LNCaP clone FGC (cell line): ENCODE measurements at regions not wholly inside any gene's neighbourhood (a gene's known extent, or its start where the extent isn't known, plus 50 kb on each side); places are given as distances from the start of the nearest gene placed in this dataset.
A peak's percentile ranks its signal among the peaks of the same experiment; 100 is the strongest.

Experiments used
- DNase-seq: peaks from one replicate; pipeline ENCODE4 v3.0.0-alpha.2; 2011; ENCODE audit warnings: low read depth
- H3K4me3 ChIP-seq: 2 replicates; pipeline ENCODE4 v1.5.1; 2011; ENCODE audit warnings: mild to moderate bottlenecking, low read depth, low read length, control low read depth
- CTCF ChIP-seq: IDR thresholded peaks from 2 replicates; pipeline ENCODE4 v1.5.1; 2012; ENCODE audit warnings: mild to moderate bottlenecking; ENCODE audit not compliant: control insufficient read depth, insufficient read depth; ENCODE audit errors: extremely low read depth

DNA sequence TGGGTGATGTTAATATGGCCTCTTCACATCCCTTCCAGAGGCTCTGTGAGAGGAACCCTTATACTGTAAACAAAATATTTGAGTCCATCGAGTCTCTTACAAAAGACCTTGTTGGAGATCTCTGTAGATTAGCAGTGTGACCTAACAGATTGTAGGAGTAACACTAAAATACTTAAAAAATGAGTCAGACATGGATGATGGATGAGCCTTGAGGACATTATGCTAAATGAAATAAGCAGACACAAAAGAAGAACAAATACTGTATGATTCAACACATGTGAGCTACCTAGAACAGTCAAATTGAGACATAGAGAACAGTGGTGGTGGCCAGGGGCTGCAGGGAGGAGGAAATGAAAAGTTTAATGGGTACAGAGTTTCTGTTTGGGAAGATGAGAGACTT lies 152.2 kb upstream of the UBL3 start:
- TF ChIP-seq CTCF: no peak
- H3K4me3 ChIP-seq: no peak overlapping the region
- DNase-seq: no peak

GRCh38 chr13:30000370-30000765 lies 150.0 kb upstream of the UBL3 start:
- TF ChIP-seq CTCF: no peak
- H3K4me3 ChIP-seq: no peak overlapping the region
- DNase-seq: no peak

DNA sequence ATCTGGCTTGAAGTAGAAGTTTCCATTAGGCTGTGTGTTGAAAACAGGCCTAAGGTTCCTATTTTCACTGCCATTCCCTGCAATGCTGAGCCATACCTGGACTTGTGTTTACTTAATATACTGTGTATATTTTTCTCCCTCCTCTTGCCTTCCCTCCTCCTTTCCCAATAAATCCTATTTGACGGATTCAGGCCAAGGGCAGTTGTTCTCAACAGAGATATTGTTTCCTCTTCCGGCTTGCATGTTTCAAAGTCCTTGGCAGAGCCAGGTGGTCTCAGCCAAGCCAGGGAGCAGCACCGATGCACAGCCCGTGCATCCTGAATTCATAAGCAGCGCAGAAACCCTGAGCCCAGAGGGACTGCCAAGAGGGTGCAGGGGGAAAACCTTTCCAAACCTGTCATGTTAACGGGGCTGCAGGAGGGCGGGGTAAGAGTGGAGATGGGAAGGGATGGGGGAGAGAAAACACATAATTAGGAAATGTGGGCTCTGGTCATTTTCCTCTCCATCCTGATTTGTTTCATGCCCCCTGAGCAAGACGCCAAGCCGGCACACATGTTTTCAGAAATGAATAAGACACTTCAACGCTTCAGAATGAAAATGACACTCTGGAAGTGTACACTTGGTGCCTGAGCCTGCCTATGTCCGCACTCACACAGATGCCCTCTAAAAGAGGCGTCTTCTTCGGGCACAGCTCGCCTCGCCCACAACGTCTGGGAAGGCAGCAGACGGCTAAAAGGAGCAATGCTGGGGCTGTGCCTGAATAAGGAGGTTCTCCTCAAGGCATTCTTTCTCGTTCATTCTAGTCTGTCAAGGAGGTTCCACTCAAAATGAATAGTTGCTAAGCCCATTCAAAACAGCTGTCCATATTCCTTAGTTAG lies 149.3 kb upstream of the UBL3 start:
- no peak for TF ChIP-seq CTCF
- no peak overlapping the region for H3K4me3 ChIP-seq
- peak; percentile 10 for DNase-seq

GRCh38 chr13:29996316-29996715 lies 145.9 kb upstream of the UBL3 start:
- H3K4me3 ChIP-seq: no peak overlapping the region
- DNase-seq: peak; percentile 56
- no peak for TF ChIP-seq CTCF

DNA sequence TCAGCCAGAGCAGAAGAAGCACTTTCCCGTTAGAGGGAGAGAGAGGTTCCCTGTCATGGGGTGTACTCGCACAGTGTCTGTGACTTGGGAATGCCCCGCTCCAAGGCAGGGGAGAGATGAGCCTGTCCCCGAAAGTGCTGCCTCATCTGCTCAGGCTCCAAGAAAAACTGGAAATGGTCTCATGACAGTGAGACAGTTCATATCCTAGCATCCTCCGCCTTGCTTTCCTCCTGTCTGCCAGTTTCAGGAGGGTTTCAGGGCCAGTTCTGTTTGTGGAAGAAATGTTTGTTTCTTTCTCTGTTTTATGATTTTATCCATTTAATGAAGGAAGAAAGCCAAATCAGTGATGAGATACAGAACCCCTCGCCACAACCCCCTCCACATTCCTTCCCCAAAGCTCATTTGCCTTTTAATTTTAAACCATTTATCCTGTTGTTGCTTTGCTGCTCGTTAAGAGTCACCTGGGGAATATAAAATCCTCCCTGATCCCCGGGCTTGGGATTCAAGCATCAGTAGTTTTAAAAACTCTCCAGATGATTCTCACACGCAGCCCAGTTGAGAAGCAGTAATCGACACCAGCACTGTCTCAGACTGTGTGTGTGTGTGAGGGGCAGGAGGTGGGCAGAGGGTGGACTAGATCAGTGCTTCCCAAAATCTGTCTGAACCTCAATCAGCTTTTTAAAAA lies 144.6 kb upstream of the UBL3 start:
- H3K4me3 ChIP-seq: no peak overlapping the region
- no peak for TF ChIP-seq CTCF
- DNase-seq: no peak

GRCh38 chr13:29993716-29994488 lies 143.5 kb upstream of the UBL3 start:
- H3K4me3 ChIP-seq: no peak overlapping the region
- no peak for TF ChIP-seq CTCF
- no peak for DNase-seq
